GM10266 (cell line): ENCODE measurements at regions not wholly inside any gene's neighbourhood (a gene's known extent, or its start where the extent isn't known, plus 50 kb on each side); places are given as distances from the start of the nearest gene placed in this dataset.

Experiments used
- DNase-seq: peaks from one replicate; pipeline ENCODE4 v3.0.0; 2012; ENCODE audit errors: extremely low spot score
- CTCF ChIP-seq: IDR thresholded peaks from 2 replicates; pipeline ENCODE4 v1.5.1; 2012; ENCODE audit warnings: mild to moderate bottlenecking, low read depth; ENCODE audit not compliant: control insufficient read depth, insufficient read depth; ENCODE audit errors: missing control alignments

GRCh38 chr21:27212441-27212840 is 245.6 kb upstream of the ADAMTS5 start:
- TF ChIP-seq CTCF: no peak
- no peak for DNase-seq

GRCh38 chr21:27209546-27209945 is 242.7 kb upstream of the ADAMTS5 start:
- no peak for TF ChIP-seq CTCF

GRCh38 chr21:27206368-27206982 is 239.6 kb upstream of the ADAMTS5 start:
- no peak for DNase-seq
- TF ChIP-seq CTCF: no peak

More at GRCh38 chr21:27209546-27209945, 242.7 kb upstream of the ADAMTS5 start:
- DNase-seq: no peak

GRCh38 chr21:27202301-27202700 is 235.4 kb upstream of the ADAMTS5 start:
- no peak for DNase-seq
- TF ChIP-seq CTCF: no peak

- TF ChIP-seq CTCF: no peak
- DNase-seq: no peak
Measured at GRCh38 chr21:27201197-27201596, 234.3 kb upstream of the ADAMTS5 start.

GRCh38 chr21:27196651-27197050 is 229.8 kb upstream of the ADAMTS5 start:
- TF ChIP-seq CTCF: no peak
- DNase-seq: no peak

- TF ChIP-seq CTCF: no peak
- DNase-seq: no peak
Measured at GRCh38 chr21:27192281-27192949, 225.5 kb upstream of the ADAMTS5 start.
